AG09319 (cell line): ENCODE measurements at regions not wholly inside any gene's neighbourhood (a gene's known extent, or its start where the extent isn't known, plus 50 kb on each side); places are given as distances from the start of the nearest gene placed in this dataset.

Source experiments
- DNase-seq: peaks from one replicate; pipeline ENCODE4 v3.0.0-alpha.2; 2010; ENCODE audit warnings: low read depth; ENCODE audit errors: extremely low read depth
- TF ChIP-seq, protein P1 (sequence below): IDR thresholded peaks from 2 replicates; pipeline ENCODE4 v1.5.1; 2011; ENCODE audit warnings: low read depth, mild to moderate bottlenecking, inconsistent platforms, low read length, moderate library complexity

DNA sequence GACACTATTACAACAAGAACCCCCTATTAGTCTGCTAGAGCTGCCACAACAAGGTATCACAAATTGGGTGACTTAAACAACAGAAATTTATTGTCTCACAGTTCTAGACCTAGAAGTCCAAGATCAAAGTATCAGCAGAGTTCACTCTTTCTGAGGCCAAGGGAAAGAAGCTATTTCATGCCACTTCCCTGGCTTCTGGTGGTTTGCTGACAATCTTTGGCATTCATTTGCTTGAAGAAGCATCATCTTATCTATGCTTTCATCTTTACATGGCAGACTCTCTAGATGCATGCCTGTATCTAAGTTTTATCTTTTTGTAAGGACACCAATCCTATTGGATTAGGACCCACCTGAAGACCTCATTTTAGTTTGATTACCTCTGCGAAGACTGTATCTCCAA, 296.8 kb upstream of the MARCKS start:
- TF ChIP-seq, protein P1, sequence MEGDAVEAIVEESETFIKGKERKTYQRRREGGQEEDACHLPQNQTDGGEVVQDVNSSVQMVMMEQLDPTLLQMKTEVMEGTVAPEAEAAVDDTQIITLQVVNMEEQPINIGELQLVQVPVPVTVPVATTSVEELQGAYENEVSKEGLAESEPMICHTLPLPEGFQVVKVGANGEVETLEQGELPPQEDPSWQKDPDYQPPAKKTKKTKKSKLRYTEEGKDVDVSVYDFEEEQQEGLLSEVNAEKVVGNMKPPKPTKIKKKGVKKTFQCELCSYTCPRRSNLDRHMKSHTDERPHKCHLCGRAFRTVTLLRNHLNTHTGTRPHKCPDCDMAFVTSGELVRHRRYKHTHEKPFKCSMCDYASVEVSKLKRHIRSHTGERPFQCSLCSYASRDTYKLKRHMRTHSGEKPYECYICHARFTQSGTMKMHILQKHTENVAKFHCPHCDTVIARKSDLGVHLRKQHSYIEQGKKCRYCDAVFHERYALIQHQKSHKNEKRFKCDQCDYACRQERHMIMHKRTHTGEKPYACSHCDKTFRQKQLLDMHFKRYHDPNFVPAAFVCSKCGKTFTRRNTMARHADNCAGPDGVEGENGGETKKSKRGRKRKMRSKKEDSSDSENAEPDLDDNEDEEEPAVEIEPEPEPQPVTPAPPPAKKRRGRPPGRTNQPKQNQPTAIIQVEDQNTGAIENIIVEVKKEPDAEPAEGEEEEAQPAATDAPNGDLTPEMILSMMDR: no peak

DNA sequence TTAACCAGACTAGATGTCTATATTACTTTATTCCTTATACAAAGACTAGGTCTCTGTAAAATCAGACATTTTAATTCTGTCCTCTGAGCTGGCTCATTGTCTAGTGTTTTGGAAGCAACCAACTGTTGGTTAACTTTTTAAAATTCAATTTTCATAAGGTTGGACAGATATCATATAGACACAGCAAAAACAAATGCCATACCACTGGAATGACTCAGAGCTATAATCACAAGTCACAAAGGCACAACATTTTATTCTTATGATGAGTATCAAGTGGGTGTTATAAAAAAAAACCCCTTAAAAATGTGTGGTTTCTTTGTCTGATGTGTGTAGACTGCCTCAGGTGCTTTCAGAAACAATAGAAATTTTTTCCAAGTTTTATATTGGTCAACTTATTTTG, 296.2 kb upstream of the MARCKS start:
- DNase-seq: no peak
- TF ChIP-seq, protein P1: no peak

More for the DNA sequence above, 296.8 kb upstream of the MARCKS start:
- DNase-seq: no peak

DNA sequence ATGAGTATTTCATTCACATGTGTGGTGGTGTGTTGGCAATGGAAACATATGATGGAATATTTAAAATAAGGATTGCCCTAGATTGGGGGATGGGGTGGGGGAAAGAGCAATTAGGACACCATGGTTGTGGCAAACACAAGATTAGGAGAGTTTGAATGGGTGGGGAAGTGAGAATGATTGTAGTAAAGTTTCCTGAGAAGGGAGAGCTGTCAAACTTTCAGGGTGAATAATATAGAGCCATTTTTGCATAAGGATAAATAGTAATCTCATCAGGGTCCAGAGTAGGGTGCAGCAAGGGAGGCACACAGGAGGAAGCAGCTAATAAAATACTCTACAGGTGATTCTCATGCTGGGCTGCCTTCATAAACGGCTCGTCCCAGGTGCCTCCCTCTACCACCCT, 294.9 kb upstream of the MARCKS start:
- DNase-seq: no peak
- TF ChIP-seq, protein P1: no peak

DNA sequence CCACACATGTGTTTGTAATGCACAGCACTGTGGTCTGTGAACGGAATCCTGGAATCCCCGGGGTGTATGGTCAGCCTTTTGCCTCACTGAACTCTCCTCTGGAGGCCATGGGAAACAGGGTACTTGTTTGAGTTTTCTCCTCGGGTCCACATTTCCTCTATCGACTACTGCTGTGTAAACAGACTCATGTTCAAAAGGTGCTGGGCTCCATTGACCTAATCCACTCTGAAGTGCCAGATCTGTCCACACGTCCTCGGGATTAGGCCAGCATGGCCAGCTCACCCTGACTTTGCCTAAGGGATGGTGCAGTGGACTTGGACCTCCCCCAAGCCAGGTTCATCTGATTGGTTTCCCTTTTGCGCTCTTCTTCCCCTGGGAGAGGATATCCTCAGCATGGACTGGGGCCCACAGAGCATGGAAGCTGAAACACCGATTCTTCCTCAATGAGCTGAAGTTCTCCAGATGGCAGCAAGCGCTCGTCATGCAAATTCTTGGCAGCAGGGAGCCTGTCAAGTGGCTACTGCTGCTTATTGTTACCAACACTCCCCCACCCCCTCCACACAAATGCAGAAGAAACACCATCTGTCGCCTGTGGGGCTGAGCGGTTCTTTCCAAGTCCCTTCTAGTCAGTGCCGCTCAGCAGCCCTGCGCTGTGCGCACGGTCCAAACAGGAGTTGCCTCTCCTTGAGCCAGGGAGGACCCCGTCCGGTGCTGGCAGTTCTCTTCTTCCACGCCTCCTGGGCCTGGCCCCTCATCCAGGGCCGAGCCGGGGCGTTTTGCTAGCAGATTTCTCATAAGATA, 292.6 kb upstream of the MARCKS start:
- TF ChIP-seq, protein P1: no peak; the same call in 1 of the 2 replicates
- peak; percentile 83 for DNase-seq

DNA sequence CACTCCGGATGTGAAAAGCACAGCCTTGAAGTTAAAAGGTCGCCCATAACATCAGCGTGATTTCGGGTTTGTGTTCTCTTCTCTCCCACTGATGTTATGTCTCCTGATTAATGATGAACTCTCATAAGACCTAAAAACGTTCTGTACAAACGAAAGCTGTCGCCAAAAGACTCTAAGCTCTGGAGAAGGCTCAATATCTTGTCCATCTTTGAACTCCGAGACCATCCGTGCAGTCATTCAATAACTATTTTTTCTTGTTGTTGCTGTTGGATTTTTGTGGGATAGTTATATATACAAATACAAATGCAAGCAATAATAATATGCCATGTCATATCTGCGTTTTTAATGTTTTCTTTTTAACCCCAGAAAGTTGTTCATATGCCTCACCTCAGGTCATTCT, 291.8 kb upstream of the MARCKS start:
- DNase-seq: no peak
- TF ChIP-seq, protein P1: no peak

DNA sequence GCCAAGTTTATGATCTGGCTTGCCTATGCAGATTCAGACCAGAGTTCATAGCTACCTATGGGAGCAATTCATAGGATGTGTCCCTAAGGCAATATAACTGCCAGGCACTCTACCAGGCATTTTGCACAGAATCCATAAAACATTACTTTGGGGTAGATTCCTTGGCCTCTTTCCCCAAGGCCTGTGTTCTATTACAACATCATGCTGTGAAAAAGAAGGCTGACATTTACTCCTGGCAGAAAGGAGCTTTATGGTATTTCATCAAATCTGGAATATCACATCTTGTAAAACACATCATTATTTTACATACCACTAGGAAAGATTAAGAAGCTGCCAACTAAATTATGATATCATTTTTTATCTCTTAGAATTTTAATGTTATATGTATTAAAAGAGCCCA, 287.0 kb upstream of the MARCKS start:
- TF ChIP-seq, protein P1: no peak
- no peak for DNase-seq

DNA sequence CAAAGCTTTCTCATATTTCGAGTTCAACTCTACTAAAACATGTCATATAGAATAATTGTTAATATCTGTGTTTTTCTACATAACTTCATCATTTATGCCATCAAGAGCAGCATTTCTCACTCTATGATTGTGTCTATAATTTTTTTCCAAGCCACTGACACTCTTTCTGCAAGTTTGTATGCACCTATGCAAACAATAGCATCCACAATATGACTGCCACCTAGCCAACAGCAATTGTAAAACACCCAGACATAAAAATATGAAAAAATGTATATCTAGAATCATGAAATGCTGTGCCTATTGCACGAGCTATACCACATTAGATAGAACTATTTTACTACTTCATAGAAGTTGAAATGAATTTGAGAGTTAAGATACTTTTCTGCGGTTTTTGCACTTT, 286.5 kb upstream of the MARCKS start:
- TF ChIP-seq, protein P1: no peak
- no peak for DNase-seq
